WI38 (cell line): ENCODE measurements at regions not wholly inside any gene's neighbourhood (a gene's known extent, or its start where the extent isn't known, plus 50 kb on each side); places are given as distances from the start of the nearest gene placed in this dataset.

ENCODE experiments used
- H3K4me3 ChIP-seq: 2 replicates; pipeline ENCODE4 v1.5.1; 2011; ENCODE audit warnings: low read depth, mild to moderate bottlenecking, control low read depth, low read length
- CTCF ChIP-seq: IDR thresholded peaks from 2 replicates; pipeline ENCODE4 v1.5.1; 2012; ENCODE audit warnings: low read depth, mild to moderate bottlenecking, control low read depth, low read length

- no peak overlapping the region for H3K4me3 ChIP-seq
- TF ChIP-seq CTCF, result no peak
Observed at GRCh38 chr6:22910370-22910769, 341.0 kb downstream of the HDGFL1 start.

- no peak for TF ChIP-seq CTCF
Observed at GRCh38 chr6:22913612-22914011, 344.2 kb downstream of the HDGFL1 start.

GRCh38 chr6:22917344-22917743, 348.0 kb downstream of the HDGFL1 start:
- no peak overlapping the region for H3K4me3 ChIP-seq
- TF ChIP-seq CTCF, result no peak

More at GRCh38 chr6:22913612-22914011, 344.2 kb downstream of the HDGFL1 start:
- H3K4me3 ChIP-seq, result no peak overlapping the region

GRCh38 chr6:22921828-22922227, 352.5 kb downstream of the HDGFL1 start:
- TF ChIP-seq CTCF, result no peak
- no peak overlapping the region for H3K4me3 ChIP-seq

GRCh38 chr6:22925304-22925835, 356.0 kb downstream of the HDGFL1 start:
- H3K4me3 ChIP-seq, result no peak overlapping the region
- no peak for TF ChIP-seq CTCF

GRCh38 chr6:22925920-22926789, 356.8 kb downstream of the HDGFL1 start:
- no peak overlapping the region for H3K4me3 ChIP-seq
- TF ChIP-seq CTCF, result no peak

- H3K4me3 ChIP-seq, result no peak overlapping the region
- TF ChIP-seq CTCF, result no peak
Observed at GRCh38 chr6:22926790-22927354, 357.5 kb downstream of the HDGFL1 start.
